OCI-LY1 (cell line): ENCODE measurements at regions not wholly inside any gene's neighbourhood (a gene's known extent, or its start where the extent isn't known, plus 50 kb on each side); places are given as distances from the start of the nearest gene placed in this dataset.

Experiments
- H2AFZ ChIP-seq: fragments of 200-600 bp; sonication (generic), shearing (Covaris generic); 2 replicates; pipeline ENCODE4 v1.6.0; 2014; ENCODE audit warnings: antibody characterized with exemption, mild to moderate bottlenecking, low read length
- H3F3A ChIP-seq: fragments of 200-600 bp; sonication (generic), shearing (Covaris generic); 2 replicates; pipeline ENCODE4 v1.6.0; 2014; ENCODE audit warnings: mild to moderate bottlenecking, antibody characterized with exemption, low read length, moderate library complexity; ENCODE audit not compliant: insufficient read depth
- H3K27ac ChIP-seq: fragments of 200-600 bp; sonication (generic); 2 replicates; pipeline ENCODE4 v1.5.1; 2014; ENCODE audit warnings: low read length, mixed run types, mild to moderate bottlenecking, low read depth; ENCODE audit not compliant: poor library complexity, severe bottlenecking
- H3K27me3 ChIP-seq: fragments of 200-600 bp; sonication (generic); 2 replicates; pipeline ENCODE4 v1.6.0; 2014; ENCODE audit warnings: antibody characterized with exemption, mild to moderate bottlenecking, low read length, moderate library complexity; ENCODE audit not compliant: insufficient read depth
- H3K36me3 ChIP-seq: fragments of 200-600 bp; sonication (generic); 2 replicates; pipeline ENCODE4 v1.6.1; 2014; ENCODE audit warnings: mild to moderate bottlenecking, antibody characterized with exemption, low read length, moderate library complexity, mixed read lengths; ENCODE audit not compliant: insufficient read depth
- H3K4me1 ChIP-seq: fragments of 200-600 bp; sonication (generic); 2 replicates; pipeline ENCODE4 v1.5.1; 2014; ENCODE audit warnings: mild to moderate bottlenecking, low read length, moderate library complexity; ENCODE audit not compliant: insufficient read depth, severe bottlenecking
- H3K4me2 ChIP-seq: fragments of 200-600 bp; sonication (generic), shearing (Covaris generic); 2 replicates; pipeline ENCODE4 v1.6.1; 2014; ENCODE audit warnings: low read length
- H3K4me3 ChIP-seq: fragments of 200-600 bp; sonication (generic); 2 replicates; pipeline ENCODE4 v1.5.1; 2014; ENCODE audit warnings: low read length, low read depth, mild to moderate bottlenecking, mixed read lengths; ENCODE audit not compliant: poor library complexity, severe bottlenecking
- H3K79me2 ChIP-seq: fragments of 200-600 bp; shearing (Covaris generic); 2 replicates; pipeline ENCODE4 v1.6.1; 2016; ENCODE audit warnings: mixed run types, low read length, mixed read lengths; ENCODE audit not compliant: insufficient read depth
- H3K9ac ChIP-seq: fragments of 200-600 bp; sonication (generic), shearing (Covaris generic); 2 replicates; pipeline ENCODE4 v1.6.1; 2014; ENCODE audit warnings: mild to moderate bottlenecking, low read length, mixed read lengths
- H3K9me2 ChIP-seq: fragments of 200-600 bp; sonication (generic), shearing (Covaris generic); 2 replicates; pipeline ENCODE4 v1.6.1; 2014; ENCODE audit warnings: low read depth, mild to moderate bottlenecking, low read length, mixed read lengths
- H3K9me3 ChIP-seq: fragments of 200-600 bp; shearing (Covaris generic); 2 replicates; pipeline ENCODE4 v1.6.1; 2014; ENCODE audit warnings: low read length, mixed read lengths
- H4K20me1 ChIP-seq: fragments of 200-600 bp; sonication (generic), shearing (Covaris generic); 2 replicates; pipeline ENCODE4 v1.6.0; 2016; ENCODE audit warnings: mild to moderate bottlenecking, low read length; ENCODE audit not compliant: insufficient read depth
- EZH2 ChIP-seq: fragments of 200-600 bp; sonication (generic), shearing (Covaris generic); IDR thresholded peaks from 2 replicates; pipeline ENCODE4 v1.8.0; 2017; ENCODE audit warnings: borderline replicate concordance, mixed run types, mild to moderate bottlenecking, antibody characterized with exemption, low read length, moderate library complexity, mixed read lengths
- TF ChIP-seq, protein P1 (sequence below): fragments of 200-600 bp; sonication (generic), shearing (Covaris generic); IDR thresholded peaks from 2 replicates; pipeline ENCODE4 v1.5.1; 2017; ENCODE audit warnings: mild to moderate bottlenecking, antibody characterized with exemption, low read length, moderate library complexity, mixed read lengths

GRCh38 chr4:84434344-84434743, 64.7 kb downstream of the NKX6-1 start:
- no peaks in the 10 kb centered on the region for H3K4me1 ChIP-seq
- H3K27me3 ChIP-seq, result no peaks in the 10 kb centered on the region
- H3K9me2 ChIP-seq, result no peaks in the 10 kb centered on the region
- no peaks in the 10 kb centered on the region for H3K79me2 ChIP-seq
- no peak for TF ChIP-seq EZH2
- TF ChIP-seq, protein P1, sequence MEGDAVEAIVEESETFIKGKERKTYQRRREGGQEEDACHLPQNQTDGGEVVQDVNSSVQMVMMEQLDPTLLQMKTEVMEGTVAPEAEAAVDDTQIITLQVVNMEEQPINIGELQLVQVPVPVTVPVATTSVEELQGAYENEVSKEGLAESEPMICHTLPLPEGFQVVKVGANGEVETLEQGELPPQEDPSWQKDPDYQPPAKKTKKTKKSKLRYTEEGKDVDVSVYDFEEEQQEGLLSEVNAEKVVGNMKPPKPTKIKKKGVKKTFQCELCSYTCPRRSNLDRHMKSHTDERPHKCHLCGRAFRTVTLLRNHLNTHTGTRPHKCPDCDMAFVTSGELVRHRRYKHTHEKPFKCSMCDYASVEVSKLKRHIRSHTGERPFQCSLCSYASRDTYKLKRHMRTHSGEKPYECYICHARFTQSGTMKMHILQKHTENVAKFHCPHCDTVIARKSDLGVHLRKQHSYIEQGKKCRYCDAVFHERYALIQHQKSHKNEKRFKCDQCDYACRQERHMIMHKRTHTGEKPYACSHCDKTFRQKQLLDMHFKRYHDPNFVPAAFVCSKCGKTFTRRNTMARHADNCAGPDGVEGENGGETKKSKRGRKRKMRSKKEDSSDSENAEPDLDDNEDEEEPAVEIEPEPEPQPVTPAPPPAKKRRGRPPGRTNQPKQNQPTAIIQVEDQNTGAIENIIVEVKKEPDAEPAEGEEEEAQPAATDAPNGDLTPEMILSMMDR, result no peak
- H3K36me3 ChIP-seq, result no peaks in the 10 kb centered on the region
- H2AFZ ChIP-seq, result no peak overlapping the region
- no peak overlapping the region for H3K4me2 ChIP-seq
- no peaks in the 10 kb centered on the region for H3F3A ChIP-seq
- no peak overlapping the region for H3K9ac ChIP-seq
- no peak overlapping the region for H3K4me3 ChIP-seq
- H3K9me3 ChIP-seq, result no peaks in the 10 kb centered on the region
- H3K27ac ChIP-seq, result no peak overlapping the region
- no peaks in the 10 kb centered on the region for H4K20me1 ChIP-seq

DNA sequence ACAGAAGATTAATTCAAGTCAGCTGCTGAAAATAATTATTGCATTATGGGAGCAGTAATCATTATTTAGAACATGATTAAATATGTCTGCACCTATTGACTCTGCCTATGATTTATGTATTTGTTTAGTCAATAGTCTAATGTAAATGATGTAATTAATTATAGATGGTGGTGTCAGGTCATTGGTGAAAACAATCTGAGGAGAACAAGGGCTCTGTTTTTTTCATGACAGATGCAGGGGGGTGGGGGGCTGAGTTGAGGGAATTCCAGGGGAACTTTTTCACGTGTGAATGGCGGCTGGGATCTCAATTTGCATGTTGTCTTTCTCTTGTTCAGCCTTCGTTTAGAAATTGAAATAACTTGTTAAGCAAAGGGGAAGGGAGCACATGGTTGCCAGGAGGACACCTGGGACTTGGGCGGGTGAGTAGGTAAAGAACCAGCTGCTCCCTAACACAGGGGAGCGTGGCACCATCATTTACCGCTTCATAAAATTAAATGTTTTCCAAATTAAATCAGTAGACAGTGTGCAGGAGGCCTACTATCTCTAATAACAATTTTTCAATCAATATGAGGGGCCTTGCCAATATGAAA, 65.4 kb downstream of the NKX6-1 start:
- Histone ChIP-seq H4K20me1 (no peaks in the 10 kb centered on the region), H3K4me2 (no peak overlapping the region), H3K79me2 (no peaks in the 10 kb centered on the region), H3K9ac (no peak overlapping the region), H3K36me3 (no peaks in the 10 kb centered on the region), H3K27ac (no peak overlapping the region), H3K9me2 (no peaks in the 10 kb centered on the region), H3K9me3 (no peaks in the 10 kb centered on the region), H3K4me1 (no peaks in the 10 kb centered on the region), H3K27me3 (no peaks in the 10 kb centered on the region), H3F3A (no peaks in the 10 kb centered on the region), H2AFZ (no peak overlapping the region), H3K4me3 (no peak overlapping the region)
- TF ChIP-seq, protein P1, result no peak
- TF ChIP-seq EZH2, result no peak

DNA sequence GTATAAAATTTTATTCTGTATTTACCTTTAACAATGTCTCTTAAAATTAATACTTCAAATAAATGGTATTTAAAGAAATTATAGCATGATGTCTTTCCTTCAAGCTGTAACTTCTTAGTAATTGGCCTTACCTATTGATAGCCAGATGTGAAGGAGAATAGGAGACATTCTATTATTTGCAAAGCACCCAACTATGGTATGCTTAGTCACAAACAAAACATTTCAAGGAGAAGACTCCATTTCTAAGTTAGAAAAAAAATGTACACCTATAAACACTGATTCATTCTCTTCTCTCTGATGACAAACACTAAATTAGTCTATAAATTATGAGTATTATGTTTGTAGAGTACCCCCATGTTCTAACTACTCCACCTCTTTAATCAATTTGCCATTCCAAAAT, 66.4 kb downstream of the NKX6-1 start:
- H3K79me2 ChIP-seq, result no peaks in the 10 kb centered on the region
- no peak overlapping the region for H3K27ac ChIP-seq
- no peaks in the 10 kb centered on the region for H3K9me2 ChIP-seq
- no peaks in the 10 kb centered on the region for H3K36me3 ChIP-seq
- H2AFZ ChIP-seq, result no peak overlapping the region
- H3F3A ChIP-seq, result no peaks in the 10 kb centered on the region
- H3K4me1 ChIP-seq, result no peaks in the 10 kb centered on the region
- TF ChIP-seq, protein P1, result no peak
- no peak for TF ChIP-seq EZH2
- no peak overlapping the region for H3K4me3 ChIP-seq
- H4K20me1 ChIP-seq, result no peaks in the 10 kb centered on the region
- no peak overlapping the region for H3K9ac ChIP-seq
- H3K9me3 ChIP-seq, result no peaks in the 10 kb centered on the region
- no peak overlapping the region for H3K4me2 ChIP-seq
- no peaks in the 10 kb centered on the region for H3K27me3 ChIP-seq
